Hematopoietic multipotent progenitor cell treated with erythropoietin and hydrocortisone succinate and interleukin-3 and kit ligand, for 6 days (in vitro differentiated cells): ENCODE measurements at regions not wholly inside any gene's neighbourhood (a gene's known extent, or its start where the extent isn't known, plus 50 kb on each side); places are given as distances from the start of the nearest gene placed in this dataset.

Experiments used
- DNase-seq: peaks from one replicate; pipeline ENCODE4 v3.0.0-alpha.2; 2015

- peak; percentile 73 for DNase-seq
These were observed 99.6 kb downstream of the ODF2L start for GRCh38 chr1:86296305-86297205.

GRCh38 chr1:86289746-86290145 lies 106.4 kb downstream of the ODF2L start:
- DNase-seq: no peak

GRCh38 chr1:86289161-86289560 lies 107.0 kb downstream of the ODF2L start:
- no peak for DNase-seq

GRCh38 chr1:86288586-86289147 lies 107.5 kb downstream of the ODF2L start:
- DNase-seq: no peak

- no peak for DNase-seq
These were observed 110.3 kb downstream of the ODF2L start for GRCh38 chr1:86285796-86286195.

GRCh38 chr1:86282611-86283010 lies 113.5 kb downstream of the ODF2L start:
- no peak for DNase-seq

GRCh38 chr1:86277936-86278335 lies 118.2 kb downstream of the ODF2L start:
- DNase-seq: no peak

- no peak for DNase-seq
These were observed 116.5 kb upstream of the COL24A1 start for GRCh38 chr1:86273066-86273465.

GRCh38 chr1:86272083-86272482 lies 115.5 kb upstream of the COL24A1 start:
- no peak for DNase-seq

GRCh38 chr1:86271046-86271445 lies 114.5 kb upstream of the COL24A1 start:
- DNase-seq: no peak

GRCh38 chr1:86263101-86263500 lies 106.5 kb upstream of the COL24A1 start:
- DNase-seq: no peak

GRCh38 chr1:86260476-86260875 lies 103.9 kb upstream of the COL24A1 start:
- no peak for DNase-seq

GRCh38 chr1:86259390-86259789 lies 102.8 kb upstream of the COL24A1 start:
- DNase-seq: no peak

- DNase-seq: no peak
These were observed 101.5 kb upstream of the COL24A1 start for GRCh38 chr1:86258101-86258500.

- DNase-seq: no peak
These were observed 91.2 kb upstream of the COL24A1 start for GRCh38 chr1:86247597-86248279.

GRCh38 chr1:86245566-86246190 lies 89.1 kb upstream of the COL24A1 start:
- no peak for DNase-seq

- no peak for DNase-seq
These were observed 83.3 kb upstream of the COL24A1 start for GRCh38 chr1:86239894-86240293.

GRCh38 chr1:86239490-86239889 lies 82.9 kb upstream of the COL24A1 start:
- DNase-seq: no peak

- no peak for DNase-seq
These were observed 81.7 kb upstream of the COL24A1 start for GRCh38 chr1:86238226-86238625.

GRCh38 chr1:86235852-86236251 lies 79.3 kb upstream of the COL24A1 start:
- no peak for DNase-seq

GRCh38 chr1:86233403-86233802 lies 76.8 kb upstream of the COL24A1 start:
- peak; percentile 7 for DNase-seq

GRCh38 chr1:86231076-86231475 lies 74.5 kb upstream of the COL24A1 start:
- peak; percentile 47 for DNase-seq

- no peak for DNase-seq
These were observed 72.9 kb upstream of the COL24A1 start for GRCh38 chr1:86229405-86229975.
